ENCODE measurements at regions not wholly inside any gene's neighbourhood (a gene's known extent, or its start where the extent isn't known, plus 50 kb on each side); places are given as distances from the start of the nearest gene placed in this dataset.
"Not testable (repeated sequence)": the region's sequence is repeated elsewhere in the genome, so short reads cannot be mapped to it uniquely, and the experiment has no call there.

DNA sequence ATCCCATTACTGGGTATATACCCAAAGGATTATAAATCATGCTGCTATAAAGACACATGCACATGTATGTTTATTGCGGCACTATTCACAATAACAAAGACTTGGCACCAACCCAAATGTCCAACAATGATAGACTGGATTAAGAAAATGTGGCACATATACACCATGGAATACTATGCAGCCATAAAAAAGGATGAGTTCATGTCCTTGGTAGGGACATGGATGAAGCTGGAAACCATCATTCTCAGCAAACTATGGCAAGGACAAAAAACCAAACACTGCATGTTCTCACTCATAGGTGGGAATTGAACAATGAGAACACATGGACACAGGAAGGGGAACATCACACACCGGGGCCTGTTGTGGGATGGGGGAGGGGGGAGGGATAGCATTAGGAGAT lies 373.4 kb downstream of the SFMBT2 start:
- not testable (repeated sequence) for TF ChIP-seq YY1 (IDR thresholded peaks at IDR 0.05; ENCODE audit: insufficient read depth, insufficient read length); ZNF274 (IDR thresholded peaks at IDR 0.05; ENCODE audit: low read depth, low read length)

Data from NT2/D1 (cell line).